H1 (cell line): ENCODE measurements at regions not wholly inside any gene's neighbourhood (a gene's known extent, or its start where the extent isn't known, plus 50 kb on each side); places are given as distances from the start of the nearest gene placed in this dataset.

Source experiments
- CTCF ChIA-PET: fragments of 300-600 bp; sonication (Branson Sonifier 250); formaldehyde crosslinking; loops from one replicate; lab custom pipeline; 2021; ENCODE audit not compliant: partially characterized antibody; lab: Charles Lee
- POLR2A ChIA-PET: fragments of 300-600 bp; sonication (Branson Sonifier 250); formaldehyde crosslinking; loops from one replicate; lab custom pipeline; 2021; ENCODE audit warnings: inconsistent platforms; ENCODE audit not compliant: partially characterized antibody; lab: Charles Lee
- DNase-seq, 2 experiments: peaks; one replicate each; pipeline versions ENCODE4 v3.0.0 to v3.0.0-alpha.2; 2010 to 2022; ENCODE audit warnings: low spot score in 2 of 2, low read depth in 1 of 2, mixed read lengths in 1 of 2
- FAIRE-seq: peaks from 2 replicates; lab custom pipeline; 2011; peaks lifted over from hg19 to GRCh38; lab: Jason Lieb, UNC
- H2AFZ ChIP-seq: 2 replicates; pipeline ENCODE4 v1.8.1; 2012; ENCODE audit warnings: low read length, inconsistent platforms
- H2AK5ac ChIP-seq: 2 replicates; pipeline ENCODE4 v1.6.1; 2013; ENCODE audit warnings: low read depth, low read length
- H2BK120ac ChIP-seq: replicated peaks from 2 replicates; pipeline ENCODE3; 2013; ENCODE audit warnings: low read depth, low read length, inconsistent platforms
- H2BK12ac ChIP-seq: 2 replicates; pipeline ENCODE4 v1.6.1; 2013; ENCODE audit warnings: low read depth, low read length
- H2BK15ac ChIP-seq: 2 replicates; pipeline ENCODE4 v1.6.1; 2013; ENCODE audit warnings: low read length
- H2BK20ac ChIP-seq: 2 replicates; pipeline ENCODE4 v1.6.1; 2013; ENCODE audit warnings: low read length
- H2BK5ac ChIP-seq: 2 replicates; pipeline ENCODE4 v1.6.1; 2013; ENCODE audit warnings: low read depth, low read length
- H3K14ac ChIP-seq: 2 replicates; pipeline ENCODE4 v1.6.1; 2013; ENCODE audit warnings: inconsistent platforms; ENCODE audit not compliant: insufficient read length
- H3K18ac ChIP-seq: 2 replicates; pipeline ENCODE4 v1.6.1; 2013; ENCODE audit warnings: low read length; ENCODE audit errors: extremely low read depth
- H3K23ac ChIP-seq: 2 replicates; pipeline ENCODE4 v1.6.1; 2013; ENCODE audit warnings: inconsistent platforms; ENCODE audit not compliant: insufficient read length
- H3K23me2 ChIP-seq: 2 replicates; pipeline ENCODE4 v1.6.1; 2013; ENCODE audit warnings: low read depth, low read length
- H3K27ac ChIP-seq: 2 replicates; pipeline ENCODE4 v1.6.1; 2011; ENCODE audit warnings: low read depth, low read length, inconsistent platforms
- H3K27me3 ChIP-seq, 4 experiments: replicated peaks in 1 of 4; 1 replicate in 1 of 4; 2 replicates in 3 of 4; pipeline versions ENCODE4 v1.6.1 to v1.8.1; 2011 to 2013; ENCODE audit warnings: low read length in 3 of 4, mild to moderate bottlenecking in 3 of 4, inconsistent platforms in 2 of 4, mixed read lengths in 2 of 4, moderate library complexity in 1 of 4; ENCODE audit not compliant: control insufficient read depth in 3 of 4, insufficient read depth in 3 of 4; ENCODE audit errors: extremely low read depth in 1 of 4
- H3K36me3 ChIP-seq, 4 experiments: 2 replicates each; pipeline versions ENCODE4 v1.6.1 to v1.8.1; 2011 to 2013; ENCODE audit warnings: mild to moderate bottlenecking in 4 of 4, low read length in 3 of 4, moderate library complexity in 2 of 4, control low read depth in 1 of 4, inconsistent platforms in 1 of 4; ENCODE audit not compliant: insufficient read depth in 4 of 4, control insufficient read depth in 2 of 4
- H3K4ac ChIP-seq: replicated peaks from 2 replicates; pipeline ENCODE3; 2013; ENCODE audit warnings: low read length, low read depth, mixed read lengths, inconsistent platforms; ENCODE audit not compliant: insufficient read length
- H3K4me1 ChIP-seq, 4 experiments: replicated peaks in 1 of 4; 1 replicate in 1 of 4; 2 replicates in 3 of 4; pipeline versions ENCODE4 v1.6.1 to v1.8.1; 2011 to 2013; ENCODE audit warnings: low read length in 3 of 4, inconsistent platforms in 2 of 4, mixed read lengths in 1 of 4; ENCODE audit not compliant: insufficient read depth in 4 of 4, control insufficient read depth in 3 of 4
- H3K4me2 ChIP-seq, 2 experiments: 2 replicates each; pipeline versions ENCODE4 v1.6.1 to v1.8.1; 2011 to 2013; ENCODE audit warnings: low read depth in 2 of 2, low read length in 2 of 2, control low read depth in 1 of 2, inconsistent platforms in 1 of 2, mild to moderate bottlenecking in 1 of 2; ENCODE audit not compliant: insufficient read depth in 1 of 2
- H3K4me3 ChIP-seq, 4 experiments: fragments of 200-600, 300-600 bp in 1 of 4; sonication (generic), shearing (Covaris generic), sonication (Bioruptor Twin) in 1 of 4; 2 replicates each; pipeline versions ENCODE4 v1.5.1 to v1.8.1; 2011 to 2016; ENCODE audit warnings: low read length in 4 of 4, low read depth in 3 of 4, control low read depth in 2 of 4, inconsistent platforms in 2 of 4, mild to moderate bottlenecking in 2 of 4, mixed read lengths in 1 of 4, moderate library complexity in 1 of 4; ENCODE audit not compliant: insufficient read depth in 2 of 4; ENCODE audit errors: extremely low read depth in 1 of 4
- H3K56ac ChIP-seq: replicated peaks from 2 replicates; pipeline ENCODE3; 2013; ENCODE audit warnings: low read depth, mild to moderate bottlenecking, mixed read lengths, low read length, inconsistent platforms; ENCODE audit not compliant: insufficient read length
- H3K79me1 ChIP-seq: 2 replicates; pipeline ENCODE4 v1.6.1; 2013; ENCODE audit warnings: low read depth, low read length, control low read depth
- H3K79me2 ChIP-seq, 2 experiments: 2 replicates each; pipeline versions ENCODE4 v1.6.1 to v1.8.1; 2012 to 2013; ENCODE audit warnings: low read length in 2 of 2, mild to moderate bottlenecking in 2 of 2, inconsistent platforms in 1 of 2; ENCODE audit not compliant: insufficient read depth in 2 of 2, control insufficient read depth in 1 of 2
- H3K9ac ChIP-seq, 4 experiments: replicated peaks in 1 of 4; 1 replicate in 1 of 4; 2 replicates in 3 of 4; pipeline versions ENCODE4 v1.6.1 to v1.8.1; 2011 to 2013; ENCODE audit warnings: low read depth in 3 of 4, low read length in 3 of 4, control low read depth in 2 of 4, mild to moderate bottlenecking in 2 of 4, moderate library complexity in 2 of 4, inconsistent platforms in 1 of 4; ENCODE audit errors: extremely low read depth in 1 of 4
- H3K9me3 ChIP-seq, 2 experiments: 2 replicates each; pipeline versions ENCODE4 v1.6.1 to v1.8.1; 2012 to 2013; ENCODE audit warnings: mild to moderate bottlenecking in 2 of 2, moderate library complexity in 2 of 2, control low read depth in 1 of 2, inconsistent platforms in 1 of 2, low read depth in 1 of 2, low read length in 1 of 2, mixed read lengths in 1 of 2; ENCODE audit not compliant: insufficient read depth in 2 of 2
- H4K20me1 ChIP-seq, 2 experiments: replicated peaks in 1 of 2; 2 replicates each; pipeline versions ENCODE3 to v1.8.1; 2011 to 2013; ENCODE audit warnings: inconsistent platforms in 2 of 2, low read length in 2 of 2, mild to moderate bottlenecking in 1 of 2; ENCODE audit not compliant: insufficient read depth in 2 of 2, control insufficient read depth in 1 of 2
- H4K5ac ChIP-seq: 2 replicates; pipeline ENCODE4 v1.6.1; 2013; ENCODE audit warnings: low read length, low read depth, mixed read lengths, inconsistent platforms; ENCODE audit not compliant: insufficient read length
- H4K8ac ChIP-seq: 2 replicates; pipeline ENCODE4 v1.8.0; 2013; ENCODE audit warnings: mild to moderate bottlenecking, moderate library complexity, low read length, inconsistent platforms; ENCODE audit not compliant: insufficient read depth; ENCODE audit errors: extremely low read depth
- H4K91ac ChIP-seq: replicated peaks from 2 replicates; pipeline ENCODE3; 2013; ENCODE audit warnings: low read length, mixed read lengths, inconsistent platforms; ENCODE audit not compliant: insufficient read length
- POLR2AphosphoS5 ChIP-seq: IDR thresholded peaks from 2 replicates; pipeline ENCODE4 v1.6.1; 2011; ENCODE audit warnings: low read depth, low read length
- RNF2 ChIP-seq: fragments of 200-900, 300-1000 bp; sonication (generic); IDR thresholded peaks from 2 replicates; pipeline ENCODE4 v1.7.1; 2016; ENCODE audit warnings: borderline replicate concordance, low read depth, mild to moderate bottlenecking, antibody characterized with exemption, low read length; ENCODE audit not compliant: poor library complexity, severe bottlenecking; ENCODE audit errors: missing control alignments
- WGBS, 2 experiments: shearing (Covaris generic) in 1 of 2; methylation state at CpG; one replicate each; pipeline versions ENCODE4 v1.1.6 to v1.1.7; 2013 to 2015; ENCODE audit warnings: low lambda C conversion rate in 2 of 2, mixed read lengths in 2 of 2, inconsistent platforms in 1 of 2, low coverage in 1 of 2, missing lambda C conversion rate in 1 of 2; ENCODE audit not compliant: insufficient replicate concordance in 2 of 2, insufficient coverage in 1 of 2, insufficient read length in 1 of 2; ENCODE audit errors: extremely low coverage in 1 of 2, missing lambda C conversion rate in 1 of 2; 5-methylcytosine and 5-hydroxymethylcytosine counted together

GRCh38 chr9:73719660-73720059 lies 568.0 kb downstream of the ANXA1 start:
- no peak overlapping the region for H2AFZ ChIP-seq
- no peak overlapping the region for H2BK15ac ChIP-seq
- no peak overlapping the region for H3K18ac ChIP-seq
- H3K9ac ChIP-seq: no peak overlapping the region
- no peaks in the 10 kb centered on the region for H3K79me2 ChIP-seq
- FAIRE-seq: no peak
- ChIA-PET POLR2A (interaction anchor here (0.6 kb wide), 1 partner anchor 187 kb away, joined by 4 read pairs; no protein-coding TSS in a partner anchor), CTCF (no interaction called here)
- H3K4me2 ChIP-seq: no peak overlapping the region
- no peak overlapping the region for H3K14ac ChIP-seq
- no peak overlapping the region for H3K27ac ChIP-seq
- no peaks in the 10 kb centered on the region for H4K20me1 ChIP-seq
- no peak overlapping the region for H2BK20ac ChIP-seq
- no peak overlapping the region for H2AK5ac ChIP-seq
- H3K9me3 ChIP-seq: no peaks in the 10 kb centered on the region
- H2BK5ac ChIP-seq: no peak overlapping the region
- H3K79me1 ChIP-seq: no peaks in the 10 kb centered on the region
- no peak for DNase-seq
- no peak overlapping the region for H4K8ac ChIP-seq
- no peak overlapping the region for H3K23ac ChIP-seq
- no peaks in the 10 kb centered on the region for H3K27me3 ChIP-seq
- no peak for TF ChIP-seq POLR2AphosphoS5
- no peak for TF ChIP-seq RNF2
- 96% methylated on average over 1 of the region's 1 CpG; no CpG with 5 or more reads in 1 of the 2 experiments for WGBS, 2 experiments
- H3K36me3 ChIP-seq: no peaks in the 10 kb centered on the region
- no peak overlapping the region for H3K56ac ChIP-seq
- H4K5ac ChIP-seq: no peak overlapping the region
- no peak overlapping the region for H3K4ac ChIP-seq
- H2BK120ac ChIP-seq: no peak overlapping the region
- H3K23me2 ChIP-seq: no peaks in the 10 kb centered on the region
- no peaks in the 10 kb centered on the region for H3K4me1 ChIP-seq
- H4K91ac ChIP-seq: no peak overlapping the region
- no peak overlapping the region for H2BK12ac ChIP-seq
- H3K4me3 ChIP-seq: no peak overlapping the region
